ENCODE measurements at regions not wholly inside any gene's neighbourhood (a gene's known extent, or its start where the extent isn't known, plus 50 kb on each side); places are given as distances from the start of the nearest gene placed in this dataset.

- TF ChIP-seq CTCF (IDR thresholded peaks at IDR 0.05) (no peak), POLR2A (IDR thresholded peaks at IDR 0.05) (no peak), POLR2AphosphoS5 (IDR thresholded peaks at IDR 0.05) (no peak)
Measured at GRCh38 chr10:114754445-114755320, 66.9 kb upstream of the FHIP2A start.

Measured in upper lobe of left lung (tissue), 4 donors.